ENCODE measurements at regions not wholly inside any gene's neighbourhood (a gene's known extent, or its start where the extent isn't known, plus 50 kb on each side); places are given as distances from the start of the nearest gene placed in this dataset.

DNA sequence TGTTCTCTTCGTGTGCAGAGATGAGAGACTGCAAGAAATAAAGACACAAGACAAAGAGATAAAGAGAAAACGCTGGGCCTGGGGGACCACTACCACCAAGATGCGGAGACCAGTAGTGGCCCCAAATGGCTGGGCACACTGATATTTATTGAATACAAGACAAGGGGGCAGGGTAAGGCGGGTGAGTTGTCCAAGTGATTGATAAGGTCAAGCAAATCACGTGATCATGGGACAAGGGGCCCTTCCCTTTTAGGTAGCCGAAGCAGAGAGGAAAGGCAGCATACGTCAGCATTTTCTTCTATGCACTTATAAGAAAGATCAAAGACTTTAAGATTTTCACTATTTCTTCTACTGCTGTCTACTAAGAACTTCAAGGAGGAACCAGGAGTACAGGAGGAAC lies 762.1 kb downstream of the TNS3 start:
- no peak for DNase-seq (ENCODE audit: low spot score)
- TF ChIP-seq, protein P1, sequence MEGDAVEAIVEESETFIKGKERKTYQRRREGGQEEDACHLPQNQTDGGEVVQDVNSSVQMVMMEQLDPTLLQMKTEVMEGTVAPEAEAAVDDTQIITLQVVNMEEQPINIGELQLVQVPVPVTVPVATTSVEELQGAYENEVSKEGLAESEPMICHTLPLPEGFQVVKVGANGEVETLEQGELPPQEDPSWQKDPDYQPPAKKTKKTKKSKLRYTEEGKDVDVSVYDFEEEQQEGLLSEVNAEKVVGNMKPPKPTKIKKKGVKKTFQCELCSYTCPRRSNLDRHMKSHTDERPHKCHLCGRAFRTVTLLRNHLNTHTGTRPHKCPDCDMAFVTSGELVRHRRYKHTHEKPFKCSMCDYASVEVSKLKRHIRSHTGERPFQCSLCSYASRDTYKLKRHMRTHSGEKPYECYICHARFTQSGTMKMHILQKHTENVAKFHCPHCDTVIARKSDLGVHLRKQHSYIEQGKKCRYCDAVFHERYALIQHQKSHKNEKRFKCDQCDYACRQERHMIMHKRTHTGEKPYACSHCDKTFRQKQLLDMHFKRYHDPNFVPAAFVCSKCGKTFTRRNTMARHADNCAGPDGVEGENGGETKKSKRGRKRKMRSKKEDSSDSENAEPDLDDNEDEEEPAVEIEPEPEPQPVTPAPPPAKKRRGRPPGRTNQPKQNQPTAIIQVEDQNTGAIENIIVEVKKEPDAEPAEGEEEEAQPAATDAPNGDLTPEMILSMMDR (IDR thresholded peaks at IDR 0.05): no peak
- H3K27ac ChIP-seq: no peak overlapping the region
- H3K4me3 ChIP-seq: no peak overlapping the region

DNA sequence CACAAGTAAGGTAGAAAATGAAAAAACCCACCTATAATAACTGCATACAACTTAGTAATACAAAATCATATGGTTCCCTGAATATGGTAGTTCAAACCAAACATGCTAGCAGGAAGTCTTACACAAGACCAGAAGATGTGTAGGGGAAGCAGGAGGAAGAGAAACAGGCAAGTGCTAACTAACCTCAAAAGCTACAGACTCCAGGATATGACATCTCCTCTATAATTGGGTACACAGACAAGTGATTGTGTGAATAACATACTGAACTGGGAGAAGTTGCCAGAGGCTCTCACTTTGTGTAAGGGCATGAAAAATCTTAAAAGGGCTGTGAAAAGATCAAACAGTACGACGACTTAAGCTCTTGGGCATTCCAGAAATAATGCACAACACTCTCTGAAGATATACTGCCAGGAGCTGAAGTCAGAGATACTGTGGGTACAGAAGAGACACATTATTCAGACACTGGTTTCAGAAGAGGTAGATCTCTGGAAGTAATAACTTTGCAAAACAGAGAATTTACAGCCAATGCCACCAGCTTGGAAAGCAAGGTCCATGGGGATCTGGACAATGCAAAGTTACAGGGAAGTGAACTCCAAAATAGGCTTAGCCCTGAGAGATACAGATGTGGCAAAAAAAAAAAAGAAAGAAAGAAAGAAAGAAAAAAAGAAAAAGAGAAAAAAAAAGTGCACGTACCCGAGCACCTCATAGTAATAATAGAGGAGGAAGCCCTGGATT lies 767.2 kb downstream of the TNS3 start:
- TF ChIP-seq, protein P1 (IDR thresholded peaks at IDR 0.05): no peak
- Histone ChIP-seq H3K27ac (no peak overlapping the region), H3K4me3 (no peak overlapping the region)
- DNase-seq (ENCODE audit: low spot score): no peak

DNA sequence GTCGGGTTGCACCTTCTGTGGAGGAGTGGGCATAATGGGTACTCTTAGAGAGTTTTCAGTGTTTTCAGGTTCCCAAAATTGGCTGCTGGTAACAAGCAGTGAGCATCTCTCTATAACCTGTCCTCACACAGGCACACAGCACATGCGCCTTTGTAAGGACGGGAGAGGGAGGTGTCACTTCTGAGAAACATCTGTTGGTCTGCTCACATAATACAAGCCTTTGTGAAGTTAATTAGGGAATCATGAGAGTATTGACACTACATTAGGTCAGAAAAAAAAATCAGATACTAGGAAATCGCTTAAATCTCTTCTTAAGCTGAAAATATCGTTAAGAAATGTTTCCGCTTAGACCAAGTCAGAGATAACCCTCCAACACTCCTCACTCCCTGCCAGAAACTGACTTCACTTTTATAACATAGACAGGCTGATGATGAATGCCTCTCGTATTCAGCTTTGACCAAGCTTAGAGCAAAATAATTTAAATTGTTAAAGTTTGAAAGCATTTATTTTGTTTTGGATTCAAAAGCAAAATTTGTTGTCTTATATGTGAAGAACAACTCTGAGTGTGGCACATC lies 769.7 kb downstream of the TNS3 start:
- no peak overlapping the region for H3K4me3 ChIP-seq
- TF ChIP-seq, protein P1 (IDR thresholded peaks at IDR 0.05): no peak
- H3K27ac ChIP-seq: no peak overlapping the region
- DNase-seq (ENCODE audit: low spot score): no peak

DNA sequence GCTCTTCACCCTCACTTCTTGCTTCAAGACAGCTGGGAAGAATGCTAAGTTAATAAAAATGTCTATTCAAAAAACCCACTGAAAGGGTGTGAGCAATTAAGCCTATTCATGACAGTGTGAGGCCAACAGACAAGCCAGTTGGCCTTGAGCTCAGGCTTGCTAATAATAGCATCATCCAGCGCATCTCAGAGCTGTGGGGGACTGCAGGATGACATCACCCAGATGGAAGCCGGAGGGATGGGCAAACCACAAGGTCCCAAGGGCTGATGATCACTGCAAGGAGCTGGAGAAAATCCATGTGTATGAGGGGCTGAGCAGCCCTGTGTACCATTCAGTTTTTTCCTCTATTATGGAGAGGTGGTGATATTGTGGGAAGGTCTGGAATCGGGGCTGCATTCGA lies 770.4 kb downstream of the TNS3 start:
- Histone ChIP-seq H3K27ac (no peak overlapping the region), H3K4me3 (no peak overlapping the region)
- no peak for DNase-seq (ENCODE audit: low spot score)
- TF ChIP-seq, protein P1 (IDR thresholded peaks at IDR 0.05): no peak

DNA sequence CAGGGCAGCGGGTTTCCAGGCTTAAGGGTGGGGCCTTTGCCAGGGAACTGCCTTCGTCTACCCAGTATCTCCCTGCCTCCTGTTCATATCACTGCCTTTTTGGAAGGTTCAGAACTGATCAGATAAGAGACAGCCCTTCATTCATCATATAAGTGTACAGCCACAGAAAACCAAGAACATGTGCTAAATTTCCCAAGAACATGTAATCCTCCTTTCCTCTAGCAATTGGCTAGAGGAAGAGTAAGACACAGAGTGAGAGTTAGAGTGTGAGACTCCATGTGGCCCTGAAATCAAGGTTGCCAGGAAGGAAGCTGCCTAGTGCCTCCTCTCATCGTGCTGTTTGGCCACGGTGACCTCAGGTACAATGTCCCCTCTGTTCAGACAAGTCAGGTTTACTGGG lies 770.9 kb downstream of the TNS3 start:
- H3K27ac ChIP-seq: no peak overlapping the region
- TF ChIP-seq, protein P1 (IDR thresholded peaks at IDR 0.05): no peak
- H3K4me3 ChIP-seq: no peak overlapping the region
- no peak for DNase-seq (ENCODE audit: low spot score)

DNA sequence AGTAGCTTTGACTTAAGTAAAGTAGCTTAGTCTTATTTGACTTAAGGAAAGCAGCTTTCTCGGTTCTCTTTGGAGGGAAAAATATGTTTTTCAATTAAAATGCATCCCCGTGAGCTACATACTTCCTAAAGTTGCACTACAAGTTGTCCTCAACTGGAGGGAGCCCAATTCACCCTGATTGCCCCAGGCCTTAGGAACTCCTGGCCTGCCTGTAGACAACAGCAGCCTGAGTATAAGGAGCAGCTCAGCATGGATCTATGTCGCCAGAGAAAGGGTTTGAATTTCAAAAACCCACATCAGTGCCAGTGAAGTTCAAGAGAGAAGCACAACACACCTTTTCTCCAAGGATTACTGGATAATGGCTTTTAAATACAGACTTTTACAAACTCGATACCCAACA lies 772.0 kb downstream of the TNS3 start:
- no peak overlapping the region for H3K4me3 ChIP-seq
- DNase-seq (ENCODE audit: low spot score): no peak
- TF ChIP-seq, protein P1 (IDR thresholded peaks at IDR 0.05): no peak
- no peak overlapping the region for H3K27ac ChIP-seq

DNA sequence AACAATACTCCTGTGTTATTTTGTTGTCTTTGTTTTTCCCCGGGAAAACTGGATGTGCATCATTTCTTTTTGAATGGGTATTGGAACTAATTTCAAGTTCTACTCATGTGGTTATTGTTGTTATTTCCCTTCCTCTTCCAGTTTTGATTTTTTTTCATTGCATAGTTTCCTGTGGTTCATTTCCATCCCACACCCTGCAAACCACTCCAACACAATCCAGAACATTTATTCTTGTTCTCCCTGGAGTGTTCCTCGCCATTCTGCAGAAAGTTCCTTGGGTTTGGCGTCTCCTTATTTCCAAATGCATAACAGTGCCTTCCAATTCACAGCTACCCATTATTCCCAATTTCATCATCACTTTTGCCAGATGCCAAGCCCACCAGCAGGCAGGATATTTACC lies 775.1 kb downstream of the TNS3 start:
- DNase-seq (ENCODE audit: low spot score): no peak
- Histone ChIP-seq H3K27ac (no peak overlapping the region), H3K4me3 (no peak overlapping the region)
- TF ChIP-seq, protein P1 (IDR thresholded peaks at IDR 0.05): no peak
